ENCODE measurements at regions not wholly inside any gene's neighbourhood (a gene's known extent, or its start where the extent isn't known, plus 50 kb on each side); places are given as distances from the start of the nearest gene placed in this dataset.

DNA sequence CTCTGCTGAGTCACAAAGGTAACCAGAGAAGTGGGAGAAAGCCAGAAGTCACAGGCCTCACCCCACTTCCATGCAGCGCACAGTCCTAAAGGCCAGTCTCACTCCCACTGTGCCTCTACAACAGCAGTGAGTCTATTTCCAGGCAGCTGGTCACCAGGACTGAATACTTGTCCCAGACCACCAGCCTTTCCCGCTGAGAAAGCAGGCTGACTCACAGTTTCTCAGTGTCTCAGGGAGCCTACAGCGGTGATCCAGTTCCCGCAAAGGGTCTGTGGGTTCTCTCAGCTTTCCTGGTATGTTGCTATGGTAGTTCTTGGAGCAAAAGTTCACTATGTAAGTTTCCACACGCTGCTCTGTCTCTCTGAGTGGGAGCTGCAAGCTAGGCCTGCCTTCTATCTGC, 622.5 kb downstream of the RNF144A start:
- TF ChIP-seq, protein P1, sequence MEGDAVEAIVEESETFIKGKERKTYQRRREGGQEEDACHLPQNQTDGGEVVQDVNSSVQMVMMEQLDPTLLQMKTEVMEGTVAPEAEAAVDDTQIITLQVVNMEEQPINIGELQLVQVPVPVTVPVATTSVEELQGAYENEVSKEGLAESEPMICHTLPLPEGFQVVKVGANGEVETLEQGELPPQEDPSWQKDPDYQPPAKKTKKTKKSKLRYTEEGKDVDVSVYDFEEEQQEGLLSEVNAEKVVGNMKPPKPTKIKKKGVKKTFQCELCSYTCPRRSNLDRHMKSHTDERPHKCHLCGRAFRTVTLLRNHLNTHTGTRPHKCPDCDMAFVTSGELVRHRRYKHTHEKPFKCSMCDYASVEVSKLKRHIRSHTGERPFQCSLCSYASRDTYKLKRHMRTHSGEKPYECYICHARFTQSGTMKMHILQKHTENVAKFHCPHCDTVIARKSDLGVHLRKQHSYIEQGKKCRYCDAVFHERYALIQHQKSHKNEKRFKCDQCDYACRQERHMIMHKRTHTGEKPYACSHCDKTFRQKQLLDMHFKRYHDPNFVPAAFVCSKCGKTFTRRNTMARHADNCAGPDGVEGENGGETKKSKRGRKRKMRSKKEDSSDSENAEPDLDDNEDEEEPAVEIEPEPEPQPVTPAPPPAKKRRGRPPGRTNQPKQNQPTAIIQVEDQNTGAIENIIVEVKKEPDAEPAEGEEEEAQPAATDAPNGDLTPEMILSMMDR (IDR thresholded peaks at IDR 0.05), result no peak
- no peak for TF ChIP-seq POLR2A (IDR thresholded peaks at IDR 0.05)

Data from heart left ventricle (tissue), 13 donors.